Ascending aorta (tissue), 2 donors: ENCODE measurements at regions not wholly inside any gene's neighbourhood (a gene's known extent, or its start where the extent isn't known, plus 50 kb on each side); places are given as distances from the start of the nearest gene placed in this dataset.
"Not testable (repeated sequence)": the region's sequence is repeated elsewhere in the genome, so short reads cannot be mapped to it uniquely, and the experiment has no call there.

Experiments
- DNase-seq, 2 donors: peaks; one replicate each; pipeline ENCODE4 v3.0.0-alpha.2; 2019; ENCODE audit warnings: low spot score in 2 of 2
- H3K27ac ChIP-seq, 2 donors: fragments of 200-600 bp; sonication (generic); one replicate each; pipeline ENCODE4 v1.5.1; 2016 to 2017; ENCODE audit warnings: mild to moderate bottlenecking in 1 of 2
- H3K27me3 ChIP-seq: fragments of 200-600 bp; sonication (generic); one replicate; pipeline ENCODE4 v1.5.1; 2017
- H3K36me3 ChIP-seq, 2 donors: fragments of 200-600 bp; sonication (generic); one replicate each; pipeline ENCODE4 v1.5.1; 2016
- H3K4me1 ChIP-seq, 2 donors: fragments of 200-600 bp; sonication (generic); one replicate each; pipeline ENCODE4 v1.5.1; 2016 to 2017; ENCODE audit warnings: mild to moderate bottlenecking in 1 of 2
- H3K4me3 ChIP-seq, 2 donors: fragments of 200-600 bp; sonication (generic); one replicate each; pipeline ENCODE4 v1.5.1; 2016 to 2017; ENCODE audit warnings: mild to moderate bottlenecking in 1 of 2
- H3K9me3 ChIP-seq, 2 donors: fragments of 200-600 bp; sonication (generic); one replicate each; pipeline ENCODE4 v1.5.1; 2016
- intact Hi-C: fragments of 100-400 bp; cut with DNase I; formaldehyde crosslinking; loops from one replicate; pipeline ENCODE4 v1.15.1; 2023
- TF ChIP-seq, protein P1 (sequence below), 3 experiments: fragments of 200-600 bp in 2 of 3; fragments of 450-650 bp in 1 of 3; sonication (generic) in 2 of 3; IDR thresholded peaks; one replicate each; pipeline ENCODE4 v1.5.1; 2016 to 2019; ENCODE audit warnings: antibody characterized with exemption in 3 of 3, mild to moderate bottlenecking in 1 of 3, moderate library complexity in 1 of 3

DNA sequence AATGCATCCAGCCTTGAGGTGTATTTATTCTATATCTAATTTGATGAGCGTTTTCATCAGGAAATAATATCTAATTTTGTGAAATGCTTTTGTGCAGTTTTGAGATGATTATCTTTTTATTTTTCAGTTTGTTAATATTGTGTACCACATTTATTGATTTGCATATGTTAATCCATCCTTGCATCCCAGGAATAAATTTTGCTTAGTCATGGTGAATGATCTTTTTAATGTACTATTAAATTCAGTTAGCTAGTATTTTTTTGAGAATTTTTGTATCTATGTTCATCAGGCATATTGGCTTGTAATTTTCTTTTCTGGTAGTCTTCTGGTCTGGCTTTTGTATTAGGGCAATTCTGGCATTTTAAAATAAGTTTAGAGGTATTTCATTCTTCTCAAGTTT lies 697.5 kb upstream of the ADGRL4 start:
- TF ChIP-seq, protein P1, sequence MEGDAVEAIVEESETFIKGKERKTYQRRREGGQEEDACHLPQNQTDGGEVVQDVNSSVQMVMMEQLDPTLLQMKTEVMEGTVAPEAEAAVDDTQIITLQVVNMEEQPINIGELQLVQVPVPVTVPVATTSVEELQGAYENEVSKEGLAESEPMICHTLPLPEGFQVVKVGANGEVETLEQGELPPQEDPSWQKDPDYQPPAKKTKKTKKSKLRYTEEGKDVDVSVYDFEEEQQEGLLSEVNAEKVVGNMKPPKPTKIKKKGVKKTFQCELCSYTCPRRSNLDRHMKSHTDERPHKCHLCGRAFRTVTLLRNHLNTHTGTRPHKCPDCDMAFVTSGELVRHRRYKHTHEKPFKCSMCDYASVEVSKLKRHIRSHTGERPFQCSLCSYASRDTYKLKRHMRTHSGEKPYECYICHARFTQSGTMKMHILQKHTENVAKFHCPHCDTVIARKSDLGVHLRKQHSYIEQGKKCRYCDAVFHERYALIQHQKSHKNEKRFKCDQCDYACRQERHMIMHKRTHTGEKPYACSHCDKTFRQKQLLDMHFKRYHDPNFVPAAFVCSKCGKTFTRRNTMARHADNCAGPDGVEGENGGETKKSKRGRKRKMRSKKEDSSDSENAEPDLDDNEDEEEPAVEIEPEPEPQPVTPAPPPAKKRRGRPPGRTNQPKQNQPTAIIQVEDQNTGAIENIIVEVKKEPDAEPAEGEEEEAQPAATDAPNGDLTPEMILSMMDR (IDR thresholded peaks at IDR 0.05): no peak
- Histone ChIP-seq H3K36me3 (no peaks in the 10 kb centered on the region), H3K4me1 (no peaks in the 10 kb centered on the region), H3K4me3 (no peak overlapping the region), H3K27ac (no peak overlapping the region), H3K9me3 (no peaks in the 10 kb centered on the region), H3K27me3 (no peaks in the 10 kb centered on the region)
- intact Hi-C loops: loop anchor here (5.0 kb wide), 1 partner anchor 753 kb away; no protein-coding TSS in a partner anchor
- DNase-seq: no peak

DNA sequence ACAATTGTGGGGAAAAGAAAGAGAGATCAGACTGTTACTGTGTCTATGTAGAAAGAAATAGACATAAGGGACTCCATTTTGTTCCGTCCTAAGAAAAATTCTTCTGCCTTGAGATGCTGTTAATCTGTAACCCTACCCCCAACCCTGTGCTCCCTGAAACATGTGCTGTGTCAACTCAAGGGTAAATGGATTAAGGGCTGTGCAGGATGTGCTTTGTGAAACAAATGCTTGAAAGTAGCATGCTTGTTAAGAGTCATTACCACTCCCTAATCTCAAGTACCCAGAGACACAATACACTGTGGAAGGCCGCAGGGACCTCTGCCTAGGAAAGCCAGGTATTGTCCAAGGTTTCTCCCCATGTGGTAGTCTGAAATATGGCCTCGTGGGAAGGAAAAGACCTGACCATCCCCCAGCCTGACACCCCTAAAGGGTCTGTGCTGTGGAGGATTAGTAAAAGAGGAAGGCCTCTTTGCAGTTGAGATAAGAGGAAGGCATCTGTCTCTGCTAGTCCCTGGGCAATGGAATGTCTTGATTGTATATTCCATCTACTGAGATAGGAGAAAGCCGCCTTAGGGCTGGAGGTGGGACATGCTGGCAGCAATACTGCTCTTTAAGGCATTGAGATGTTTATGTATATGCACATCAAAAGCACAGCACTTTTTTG lies 695.9 kb upstream of the ADGRL4 start:
- not testable (repeated sequence) for DNase-seq, H3K27ac ChIP-seq, H3K27me3 ChIP-seq, H3K9me3 ChIP-seq, H3K4me3 ChIP-seq, H3K36me3 ChIP-seq, H3K4me1 ChIP-seq
- intact Hi-C loops: loop anchor here (5.0 kb wide), 1 partner anchor 755 kb away; no protein-coding TSS in a partner anchor

DNA sequence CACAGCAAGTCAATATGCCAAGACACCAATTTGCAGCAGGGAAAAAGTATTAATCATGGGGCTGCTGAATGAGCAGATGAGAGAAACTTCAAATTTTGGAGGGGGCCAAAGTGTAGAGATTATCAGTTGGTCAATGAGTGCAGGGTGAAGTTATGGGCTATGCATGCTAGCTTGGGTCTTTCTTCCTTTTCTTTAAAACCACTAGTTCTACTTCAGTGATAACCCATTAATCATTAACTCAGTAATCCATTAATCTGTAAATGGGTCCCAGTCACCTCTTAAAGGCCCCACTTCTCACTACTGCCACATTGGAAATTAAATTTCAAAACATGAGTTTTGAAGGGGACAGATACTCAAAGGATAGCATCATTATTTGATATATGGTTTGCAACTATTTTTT lies 688.6 kb upstream of the ADGRL4 start:
- H3K27ac ChIP-seq: no peak overlapping the region

DNA sequence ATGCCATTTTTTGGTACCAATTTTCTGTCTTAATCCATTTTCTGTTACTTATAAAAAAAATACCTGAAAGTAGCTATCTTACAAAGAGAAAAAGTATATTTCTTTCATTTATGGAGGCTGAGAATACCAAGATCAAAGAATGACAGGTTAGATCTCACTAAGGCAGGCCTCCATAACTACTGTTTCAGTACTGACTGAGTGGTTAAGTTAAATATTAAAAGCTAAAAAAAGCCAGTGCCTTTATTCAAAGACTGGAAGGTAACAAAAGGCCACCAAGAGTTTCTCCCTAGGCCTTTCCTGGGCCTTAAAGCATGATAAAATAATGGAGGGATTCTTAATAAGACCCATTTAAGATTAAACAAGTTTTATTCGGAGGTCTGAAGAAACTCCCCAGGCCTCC lies 687.7 kb upstream of the ADGRL4 start:
- TF ChIP-seq, protein P1 (IDR thresholded peaks at IDR 0.05): no peak
- intact Hi-C loops: no loop called here
- Histone ChIP-seq H3K27me3 (no peaks in the 10 kb centered on the region), H3K27ac (no peak overlapping the region), H3K4me3 (no peak overlapping the region), H3K4me1 (no peaks in the 10 kb centered on the region), H3K9me3 (no peaks in the 10 kb centered on the region), H3K36me3 (no peaks in the 10 kb centered on the region)
- DNase-seq: no peak

More for the DNA sequence above, 688.6 kb upstream of the ADGRL4 start:
- Histone ChIP-seq H3K4me3 (no peak overlapping the region), H3K4me1 (no peaks in the 10 kb centered on the region), H3K27me3 (no peaks in the 10 kb centered on the region), H3K36me3 (no peaks in the 10 kb centered on the region), H3K9me3 (no peaks in the 10 kb centered on the region)
- TF ChIP-seq, protein P1 (IDR thresholded peaks at IDR 0.05): no peak
- intact Hi-C loops: no loop called here
- DNase-seq: no peak

DNA sequence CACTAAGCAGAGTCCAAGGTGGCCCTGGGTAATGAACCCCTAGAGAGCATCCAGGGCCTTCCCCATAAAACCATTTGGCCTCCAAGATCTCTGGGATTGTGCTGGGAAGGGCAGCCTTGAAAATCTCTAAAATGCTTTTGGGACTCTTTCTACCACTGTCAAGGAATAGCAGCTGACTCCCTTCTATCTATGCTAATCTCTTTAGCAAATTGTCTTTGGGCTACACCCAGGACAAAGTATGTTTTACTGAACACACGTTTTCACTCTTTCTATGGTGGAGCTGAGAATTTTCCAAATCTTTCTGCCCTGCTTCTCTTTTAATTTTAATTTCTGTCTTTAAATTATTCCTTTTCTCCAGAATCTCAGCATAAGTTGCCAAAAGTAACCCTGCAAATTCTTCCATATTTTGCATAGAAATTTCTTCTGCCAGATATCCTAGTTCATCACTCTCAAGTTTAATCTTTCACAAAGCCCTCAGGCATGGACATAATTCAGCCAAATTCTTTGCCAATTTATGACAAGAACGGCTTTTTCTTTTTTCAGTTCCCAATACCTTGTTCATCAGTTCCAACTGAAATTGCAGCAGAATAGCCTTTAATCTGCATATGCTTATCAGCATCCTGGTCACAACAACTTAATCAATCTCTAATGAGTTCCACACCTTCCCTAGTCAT lies 687.0 kb upstream of the ADGRL4 start:
- Histone ChIP-seq H3K36me3 (no peaks in the 10 kb centered on the region), H3K27me3 (no peaks in the 10 kb centered on the region), H3K4me1 (no peaks in the 10 kb centered on the region), H3K27ac (no peak overlapping the region), H3K9me3 (no peaks in the 10 kb centered on the region), H3K4me3 (no peak overlapping the region)
- TF ChIP-seq, protein P1 (IDR thresholded peaks at IDR 0.05): no peak
- no peak for DNase-seq
- intact Hi-C loops: no loop called here

DNA sequence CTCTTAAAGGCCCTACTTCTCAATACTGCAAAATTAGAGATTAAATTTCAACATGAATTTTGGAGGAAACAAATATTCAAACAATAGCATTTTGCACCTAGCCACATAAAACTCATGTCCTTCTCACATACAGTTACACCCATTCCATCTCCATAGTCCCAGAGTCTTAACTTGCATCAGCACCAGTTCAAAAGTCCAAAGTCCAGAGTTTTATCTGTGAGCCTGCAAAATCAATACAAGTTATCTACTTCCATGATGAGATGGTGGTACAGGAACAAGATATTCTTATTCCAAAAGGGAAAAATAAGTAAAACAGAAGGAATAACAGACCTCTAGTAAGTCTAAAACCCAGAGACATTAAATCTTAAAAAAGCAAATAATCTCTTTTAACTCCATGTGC lies 686.0 kb upstream of the ADGRL4 start:
- H3K27me3 ChIP-seq: no peaks in the 10 kb centered on the region
- no peak for DNase-seq
- H3K9me3 ChIP-seq: no peaks in the 10 kb centered on the region
- TF ChIP-seq, protein P1 (IDR thresholded peaks at IDR 0.05): no peak
- intact Hi-C loops: no loop called here
- H3K4me1 ChIP-seq: no peaks in the 10 kb centered on the region
- no peak overlapping the region for H3K27ac ChIP-seq
- H3K4me3 ChIP-seq: no peak overlapping the region
- H3K36me3 ChIP-seq: no peaks in the 10 kb centered on the region
